DMS 273 (cell line): ENCODE measurements at regions not wholly inside any gene's neighbourhood (a gene's known extent, or its start where the extent isn't known, plus 50 kb on each side); places are given as distances from the start of the nearest gene placed in this dataset.

ENCODE experiments used
- DNase-seq: peaks from one replicate; lab custom pipeline; 2025; ENCODE audit not compliant: unreplicated experiment; lab: John Stamatoyannopoulos, UW

DNA sequence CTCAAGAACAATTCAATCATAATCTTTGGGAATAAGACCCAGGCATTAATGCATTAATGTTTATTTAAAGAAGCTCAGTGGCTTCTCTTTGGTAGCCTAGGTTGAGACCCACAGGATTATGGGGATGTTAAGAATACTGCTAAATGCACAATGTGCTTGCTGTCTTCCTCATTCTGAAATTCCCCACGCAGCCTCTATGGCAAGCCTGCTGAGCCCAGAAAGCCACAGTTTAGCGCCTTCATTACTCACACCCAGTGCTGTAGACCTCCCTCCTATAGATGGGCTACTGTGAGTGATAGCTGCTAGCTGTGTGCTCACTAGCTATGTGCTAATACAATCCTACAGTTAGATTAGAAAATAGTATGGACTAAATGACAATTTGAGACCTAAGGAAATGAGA lies 90.6 kb downstream of the TNFSF13B start:
- DNase-seq: no peak

GRCh38 chr13:108361769-108362168 lies 92.3 kb downstream of the TNFSF13B start:
- DNase-seq: no peak

DNA sequence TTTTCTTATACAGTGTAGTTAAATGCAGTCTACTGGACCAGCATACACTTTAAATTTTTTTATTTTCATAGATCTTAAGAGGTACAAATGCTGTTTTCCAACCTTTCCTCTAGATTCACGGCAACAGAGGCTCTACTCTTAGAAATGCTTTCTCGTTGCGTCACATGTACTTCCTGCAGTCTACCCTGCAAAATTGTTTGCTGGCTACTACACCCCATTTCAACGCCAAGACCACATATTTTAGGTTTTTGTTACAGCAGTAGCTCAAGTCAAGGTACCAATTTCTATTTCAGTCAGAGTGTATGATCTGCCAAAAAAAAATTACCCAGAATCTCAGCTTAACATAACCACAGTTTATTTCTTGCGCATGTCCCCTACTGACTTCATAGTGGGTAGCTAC lies 94.1 kb downstream of the TNFSF13B start:
- no peak for DNase-seq

- no peak for DNase-seq
Measured at GRCh38 chr13:108365255-108365654, 95.7 kb downstream of the TNFSF13B start.

GRCh38 chr13:108368250-108368905 lies 98.9 kb downstream of the TNFSF13B start:
- no peak for DNase-seq

DNA sequence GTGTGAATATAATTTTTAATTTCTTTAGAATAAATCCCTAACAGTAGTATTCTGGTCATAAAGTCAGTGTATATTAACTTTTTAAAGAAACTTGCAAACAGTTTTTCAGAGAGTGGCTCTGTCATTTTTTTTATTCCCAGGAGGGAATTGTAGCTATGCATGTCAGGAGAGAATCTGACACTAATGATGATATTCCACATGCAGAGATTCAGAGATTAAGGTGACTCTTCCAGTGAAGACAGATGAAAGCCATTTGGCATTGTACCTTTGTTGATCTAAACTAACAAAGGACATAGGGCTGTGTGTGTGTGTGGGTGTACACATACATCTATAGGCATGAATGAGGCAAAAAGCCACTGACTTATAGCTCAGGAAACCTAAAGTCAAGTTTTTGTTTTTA lies 99.9 kb downstream of the TNFSF13B start:
- no peak for DNase-seq

GRCh38 chr13:108375034-108375433 lies 105.5 kb downstream of the TNFSF13B start:
- no peak for DNase-seq

- no peak for DNase-seq
Measured at GRCh38 chr13:108375772-108376171, 106.3 kb downstream of the TNFSF13B start.

DNA sequence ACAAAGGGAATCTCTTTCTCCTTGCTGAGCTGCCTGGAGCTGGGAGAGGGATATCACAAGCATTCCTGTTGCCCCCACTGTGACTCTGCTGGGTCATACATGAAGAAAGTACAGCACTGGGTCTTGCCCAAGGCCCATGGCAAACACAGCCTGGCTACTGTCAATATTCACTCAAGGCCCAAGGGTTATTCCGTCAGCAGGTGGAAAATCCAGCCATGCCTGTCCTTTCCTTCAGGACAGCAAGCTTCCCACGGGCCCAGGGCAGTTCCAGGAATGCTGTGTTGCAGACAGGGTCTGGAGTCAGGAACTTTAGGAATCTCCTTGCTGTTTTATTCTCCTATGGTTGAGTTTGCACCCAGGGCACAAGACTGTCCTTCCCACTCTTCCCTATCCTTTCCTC lies 106.8 kb downstream of the TNFSF13B start:
- DNase-seq: no peak

DNA sequence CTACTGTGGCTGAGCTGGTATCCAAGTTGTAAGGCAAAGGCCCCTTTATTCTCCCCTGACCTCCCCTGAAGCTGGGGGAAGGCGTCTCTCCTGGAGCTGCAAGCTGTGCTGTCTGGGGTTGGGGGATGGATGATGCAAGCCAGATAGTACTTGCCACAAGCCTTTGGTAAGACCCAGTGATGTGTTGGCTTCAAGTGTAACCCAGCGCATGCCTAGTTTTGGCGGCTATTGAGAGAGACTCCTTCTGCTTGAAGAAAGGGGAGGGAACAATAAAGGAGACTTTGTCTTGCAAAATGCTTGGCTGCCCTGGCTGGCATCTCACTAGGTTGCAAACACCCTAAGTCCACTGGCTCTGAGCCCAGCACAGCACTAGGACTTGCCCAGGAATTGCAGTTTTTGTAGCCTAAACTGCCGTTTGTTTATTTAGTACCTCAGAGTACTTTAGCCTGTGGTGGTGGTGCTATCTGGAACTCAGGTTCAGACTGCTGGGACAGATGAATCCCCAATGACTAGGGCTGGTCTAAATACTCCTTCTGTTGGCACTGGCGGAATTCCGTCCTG lies 108.2 kb downstream of the TNFSF13B start:
- no peak for DNase-seq

DNA sequence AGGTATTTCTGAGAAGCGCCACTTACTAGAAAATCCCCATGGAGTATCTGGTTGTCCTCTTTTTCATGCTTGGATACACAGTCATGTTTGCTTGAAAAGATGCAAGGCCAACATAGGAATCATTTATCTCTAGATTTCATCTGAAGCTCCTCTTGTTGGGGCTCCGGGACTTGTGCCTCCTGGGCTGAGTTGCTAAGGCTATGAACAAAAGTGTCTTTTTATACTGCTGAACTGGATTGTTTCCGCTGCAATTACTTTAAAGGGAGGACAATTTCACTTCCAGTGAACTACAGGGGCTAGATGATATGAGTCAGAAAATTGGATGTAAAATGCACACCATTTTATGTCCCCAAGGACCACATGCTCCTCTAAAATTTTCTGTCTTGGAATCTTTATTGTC lies 114.1 kb downstream of the TNFSF13B start:
- DNase-seq: no peak

GRCh38 chr13:108387156-108387555 lies 117.6 kb downstream of the TNFSF13B start:
- no peak for DNase-seq

GRCh38 chr13:108402850-108403249 lies 133.3 kb downstream of the TNFSF13B start:
- DNase-seq: no peak

- no peak for DNase-seq
Measured at GRCh38 chr13:108407495-108407894, 138.0 kb downstream of the TNFSF13B start.

DNA sequence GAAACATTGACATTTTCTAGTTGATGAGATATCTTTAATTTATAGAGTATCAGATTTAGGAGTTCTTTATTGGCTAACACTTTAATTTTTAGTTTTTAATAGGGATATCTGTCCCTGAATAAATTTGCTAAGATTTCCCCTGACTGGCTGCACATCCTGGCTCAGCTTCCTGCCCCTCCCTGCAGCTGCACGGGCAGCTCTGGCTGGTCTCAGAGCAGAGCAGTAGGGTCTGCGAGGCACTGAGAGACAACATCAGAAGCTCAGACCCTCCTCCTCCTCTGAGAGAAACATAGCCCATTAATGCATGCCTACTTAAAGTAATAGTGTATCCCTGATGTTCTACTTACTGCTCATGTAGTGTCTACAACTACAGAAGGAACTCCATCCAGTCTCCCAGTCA lies 139.2 kb downstream of the TNFSF13B start:
- DNase-seq: no peak

DNA sequence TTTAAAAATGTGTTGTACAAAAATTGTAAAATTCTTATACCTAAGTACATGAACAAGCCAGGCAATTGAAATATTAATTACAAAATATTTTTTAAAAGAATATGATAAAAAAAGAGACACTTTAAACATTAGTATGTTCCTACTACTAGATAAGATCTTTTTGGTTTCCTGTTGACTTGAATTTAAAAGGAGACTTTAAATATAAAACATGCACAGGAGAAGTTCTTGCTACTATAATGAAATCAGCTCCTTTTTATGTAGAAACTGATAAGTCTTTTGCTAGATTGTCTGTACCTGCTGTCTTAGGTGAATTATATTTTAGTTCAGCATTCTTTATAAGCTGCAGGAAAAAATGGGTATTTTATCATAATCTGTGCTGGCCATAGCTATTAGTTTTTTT lies 140.2 kb downstream of the TNFSF13B start:
- no peak for DNase-seq

GRCh38 chr13:108419768-108420167 lies 150.2 kb downstream of the TNFSF13B start:
- DNase-seq: no peak

GRCh38 chr13:108425056-108425455 lies 155.5 kb downstream of the TNFSF13B start:
- DNase-seq: no peak

DNA sequence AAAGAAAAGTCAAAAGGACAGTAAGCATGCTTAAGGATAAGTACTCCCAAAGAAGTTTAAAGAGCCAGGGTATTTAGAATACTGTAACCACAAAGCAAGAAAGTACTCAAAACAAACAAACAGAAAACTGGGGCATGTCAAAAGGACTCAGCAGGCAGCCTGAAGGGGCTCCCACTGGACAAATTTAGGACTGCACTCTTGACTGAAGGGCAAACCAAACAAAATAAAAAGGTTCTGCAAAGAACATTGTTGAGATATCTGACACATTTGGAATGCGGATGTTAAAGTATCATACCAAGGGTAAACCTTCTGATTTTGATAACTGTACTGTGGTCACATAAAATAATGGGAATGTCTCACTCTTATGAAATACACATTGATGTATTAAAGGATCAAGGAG lies 157.4 kb downstream of the TNFSF13B start:
- DNase-seq: no peak

DNA sequence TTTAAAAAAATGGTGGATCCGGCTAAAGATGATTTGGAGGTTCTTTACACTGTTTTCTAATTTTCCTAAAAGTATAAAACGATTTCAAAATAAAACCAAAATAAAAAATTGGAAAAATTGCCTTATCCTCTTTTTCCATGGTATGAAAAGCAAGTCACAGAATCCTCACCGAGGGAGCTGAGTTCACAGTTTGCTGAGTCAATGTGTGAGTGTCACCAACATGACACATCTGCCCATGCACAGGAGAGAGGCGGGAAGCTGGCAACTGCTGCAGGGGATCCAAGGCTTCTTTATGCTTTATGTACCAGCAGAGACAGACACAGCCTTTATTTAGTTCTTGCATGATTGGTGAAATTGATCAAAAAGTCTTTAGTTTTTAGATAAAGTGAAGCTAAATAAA lies 157.8 kb downstream of the TNFSF13B start:
- no peak for DNase-seq

DNA sequence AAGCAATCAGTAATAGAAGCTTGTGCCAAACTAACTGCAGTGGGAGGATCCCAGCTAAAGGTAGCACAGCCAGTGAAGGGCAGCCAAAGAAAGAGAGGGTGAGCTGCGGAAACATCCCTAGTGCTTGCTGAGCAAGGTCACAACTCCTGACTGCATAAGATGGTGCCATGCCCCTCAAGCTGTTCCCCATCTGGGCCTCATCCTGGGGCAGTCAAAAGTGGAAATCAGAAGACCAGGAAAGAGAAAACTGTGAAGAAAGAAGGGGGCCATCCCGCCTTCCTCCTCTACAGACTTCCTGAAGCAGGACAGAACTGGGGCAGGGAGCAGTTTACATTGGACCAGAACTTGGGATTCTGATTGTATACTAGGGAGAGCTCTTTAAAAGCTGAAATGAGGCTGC lies 159.2 kb downstream of the TNFSF13B start:
- DNase-seq: no peak

GRCh38 chr13:108433976-108434755 lies 164.6 kb downstream of the TNFSF13B start:
- DNase-seq: no peak
